ENCODE measurements at regions not wholly inside any gene's neighbourhood (a gene's known extent, or its start where the extent isn't known, plus 50 kb on each side); places are given as distances from the start of the nearest gene placed in this dataset.
A peak's percentile ranks its signal among the peaks of the same experiment; 100 is the strongest.

- H3K4me3 Mint-ChIP-seq, result no peak overlapping the region
- Histone ChIP-seq H3K79me2 (replicated peaks; ENCODE audit: insufficient read depth) (no peaks in the 10 kb centered on the region), H3K4me3 (no peak overlapping the region), H3K9me2 (ENCODE audit: insufficient read depth) (no peaks in the 10 kb centered on the region), H3K27me3 (ENCODE audit: insufficient read depth) (no peaks in the 10 kb centered on the region), H3K36me3 (ENCODE audit: insufficient read depth) (no peaks in the 10 kb centered on the region), H3K27ac (ENCODE audit: low read depth) (no peak overlapping the region), H3K4me2 (no peak overlapping the region), H3K4me1 (ENCODE audit: insufficient read depth) (no peaks in the 10 kb centered on the region), H4K20me1 (replicated peaks; ENCODE audit: insufficient read depth) (no peaks in the 10 kb centered on the region), H2AFZ (peak overlapping the region; percentile 70; the same call in 1 of the 2 replicates), H3F3A (replicated peaks; ENCODE audit: low read depth) (no peaks in the 10 kb centered on the region)
- H3K9me3 Mint-ChIP-seq, result peaks cover 3% of the 10 kb centered on the region; the same call in 2 of the 3 replicates
- ATAC-seq (no peak), DNase-seq (ENCODE audit: low spot score) (no peak)
- no peak overlapping the region for H3K27ac Mint-ChIP-seq
- peaks cover 6% of the 10 kb centered on the region for H3K4me1 Mint-ChIP-seq
- TF ChIP-seq ZNF331 (CRISPR knock-in tag; IDR thresholded peaks at IDR 0.05; ENCODE audit: low read depth) (no peak), EZH2phosphoT487 (IDR thresholded peaks at IDR 0.05; ENCODE audit: unreplicated experiment) (no peak), REST (IDR thresholded peaks at IDR 0.05; ENCODE audit: unreplicated experiment) (no peak), ETS1 (IDR thresholded peaks at IDR 0.05) (no peak), CREB1 (CRISPR knock-in tag; IDR thresholded peaks at IDR 0.05; ENCODE audit: low read depth) (no peak), NANOG (IDR thresholded peaks at IDR 0.05; ENCODE audit: borderline replicate concordance) (no peak), EZH2 (IDR thresholded peaks at IDR 0.05; ENCODE audit: low read depth, unreplicated experiment) (no peak), POLR2AphosphoS5 (IDR thresholded peaks at IDR 0.05; ENCODE audit: low read depth) (no peak), STAT1 (IDR thresholded peaks at IDR 0.05; ENCODE audit: unreplicated experiment) (no peak), CTCF (conservative IDR thresholded peaks at IDR 0.05; ENCODE audit: low read depth in 2 of 2) (no peak), JUNB (IDR thresholded peaks at IDR 0.05; ENCODE audit: unreplicated experiment) (no peak), ZNF114 (CRISPR knock-in tag; IDR thresholded peaks at IDR 0.05) (no peak)
- TF ChIP-seq, protein P1, sequence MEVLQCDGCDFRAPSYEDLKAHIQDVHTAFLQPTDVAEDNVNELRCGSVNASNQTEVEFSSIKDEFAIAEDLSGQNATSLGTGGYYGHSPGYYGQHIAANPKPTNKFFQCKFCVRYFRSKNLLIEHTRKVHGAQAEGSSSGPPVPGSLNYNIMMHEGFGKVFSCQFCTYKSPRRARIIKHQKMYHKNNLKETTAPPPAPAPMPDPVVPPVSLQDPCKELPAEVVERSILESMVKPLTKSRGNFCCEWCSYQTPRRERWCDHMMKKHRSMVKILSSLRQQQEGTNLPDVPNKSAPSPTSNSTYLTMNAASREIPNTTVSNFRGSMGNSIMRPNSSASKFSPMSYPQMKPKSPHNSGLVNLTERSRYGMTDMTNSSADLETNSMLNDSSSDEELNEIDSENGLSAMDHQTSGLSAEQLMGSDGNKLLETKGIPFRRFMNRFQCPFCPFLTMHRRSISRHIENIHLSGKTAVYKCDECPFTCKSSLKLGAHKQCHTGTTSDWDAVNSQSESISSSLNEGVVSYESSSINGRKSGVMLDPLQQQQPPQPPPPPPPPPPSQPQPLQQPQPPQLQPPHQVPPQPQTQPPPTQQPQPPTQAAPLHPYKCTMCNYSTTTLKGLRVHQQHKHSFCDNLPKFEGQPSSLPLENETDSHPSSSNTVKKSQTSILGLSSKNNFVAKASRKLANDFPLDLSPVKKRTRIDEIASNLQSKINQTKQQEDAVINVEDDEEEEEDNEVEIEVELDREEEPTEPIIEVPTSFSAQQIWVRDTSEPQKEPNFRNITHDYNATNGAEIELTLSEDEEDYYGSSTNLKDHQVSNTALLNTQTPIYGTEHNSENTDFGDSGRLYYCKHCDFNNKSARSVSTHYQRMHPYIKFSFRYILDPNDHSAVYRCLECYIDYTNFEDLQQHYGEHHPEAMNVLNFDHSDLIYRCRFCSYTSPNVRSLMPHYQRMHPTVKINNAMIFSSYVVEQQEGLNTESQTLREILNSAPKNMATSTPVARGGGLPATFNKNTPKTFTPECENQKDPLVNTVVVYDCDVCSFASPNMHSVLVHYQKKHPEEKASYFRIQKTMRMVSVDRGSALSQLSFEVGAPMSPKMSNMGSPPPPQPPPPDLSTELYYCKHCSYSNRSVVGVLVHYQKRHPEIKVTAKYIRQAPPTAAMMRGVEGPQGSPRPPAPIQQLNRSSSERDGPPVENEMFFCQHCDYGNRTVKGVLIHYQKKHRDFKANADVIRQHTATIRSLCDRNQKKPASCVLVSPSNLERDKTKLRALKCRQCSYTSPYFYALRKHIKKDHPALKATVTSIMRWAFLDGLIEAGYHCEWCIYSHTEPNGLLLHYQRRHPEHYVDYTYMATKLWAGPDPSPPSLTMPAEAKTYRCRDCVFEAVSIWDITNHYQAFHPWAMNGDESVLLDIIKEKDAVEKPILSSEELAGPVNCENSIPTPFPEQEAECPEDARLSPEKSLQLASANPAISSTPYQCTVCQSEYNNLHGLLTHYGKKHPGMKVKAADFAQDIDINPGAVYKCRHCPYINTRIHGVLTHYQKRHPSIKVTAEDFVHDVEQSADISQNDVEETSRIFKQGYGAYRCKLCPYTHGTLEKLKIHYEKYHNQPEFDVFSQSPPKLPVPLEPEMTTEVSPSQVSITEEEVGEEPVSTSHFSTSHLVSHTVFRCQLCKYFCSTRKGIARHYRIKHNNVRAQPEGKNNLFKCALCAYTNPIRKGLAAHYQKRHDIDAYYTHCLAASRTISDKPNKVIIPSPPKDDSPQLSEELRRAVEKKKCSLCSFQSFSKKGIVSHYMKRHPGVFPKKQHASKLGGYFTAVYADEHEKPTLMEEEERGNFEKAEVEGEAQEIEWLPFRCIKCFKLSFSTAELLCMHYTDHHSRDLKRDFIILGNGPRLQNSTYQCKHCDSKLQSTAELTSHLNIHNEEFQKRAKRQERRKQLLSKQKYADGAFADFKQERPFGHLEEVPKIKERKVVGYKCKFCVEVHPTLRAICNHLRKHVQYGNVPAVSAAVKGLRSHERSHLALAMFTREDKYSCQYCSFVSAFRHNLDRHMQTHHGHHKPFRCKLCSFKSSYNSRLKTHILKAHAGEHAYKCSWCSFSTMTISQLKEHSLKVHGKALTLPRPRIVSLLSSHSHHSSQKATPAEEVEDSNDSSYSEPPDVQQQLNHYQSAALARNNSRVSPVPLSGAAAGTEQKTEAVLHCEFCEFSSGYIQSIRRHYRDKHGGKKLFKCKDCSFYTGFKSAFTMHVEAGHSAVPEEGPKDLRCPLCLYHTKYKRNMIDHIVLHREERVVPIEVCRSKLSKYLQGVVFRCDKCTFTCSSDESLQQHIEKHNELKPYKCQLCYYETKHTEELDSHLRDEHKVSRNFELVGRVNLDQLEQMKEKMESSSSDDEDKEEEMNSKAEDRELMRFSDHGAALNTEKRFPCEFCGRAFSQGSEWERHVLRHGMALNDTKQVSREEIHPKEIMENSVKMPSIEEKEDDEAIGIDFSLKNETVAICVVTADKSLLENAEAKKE (CRISPR knock-in tag; IDR thresholded peaks at IDR 0.05), result no peak
- peaks cover 5% of the 10 kb centered on the region; the same call in 2 of the 3 replicates for H3K36me3 Mint-ChIP-seq (ENCODE audit: low read depth)
- no peaks in the 10 kb centered on the region for H3K27me3 Mint-ChIP-seq (ENCODE audit: insufficient read depth, low read depth, poor library complexity)
These were observed 391.7 kb downstream of the TFEC start for GRCh38 chr7:115638853-115639252.
